Heart left ventricle (tissue), 16 donors: ENCODE measurements at regions not wholly inside any gene's neighbourhood (a gene's known extent, or its start where the extent isn't known, plus 50 kb on each side); places are given as distances from the start of the nearest gene placed in this dataset.

ENCODE experiments used
- ATAC-seq, 4 donors: fragments of 200-7000 bp; cut with Tn5 transposase; one replicate each; pipeline ENCODE4 v1.9.1; 2020 to 2022; ENCODE audit warnings: moderate library complexity in 4 of 4, mild to moderate bottlenecking in 3 of 4, moderate number of reproducible peaks in 1 of 4
- DNase-seq, 5 donors: peaks; one replicate each; pipeline ENCODE4 v3.0.0-alpha.2; 2020
- H3K27ac ChIP-seq, 12 donors: fragments of 200-600 bp; sonication (generic) in 4 of 12; one replicate each; pipeline versions ENCODE4 v1.5.0 to v1.8.0; 2016 to 2022; ENCODE audit warnings: mild to moderate bottlenecking in 2 of 12
- H3K27me3 ChIP-seq, 9 donors: fragments of 200-600 bp; sonication (generic) in 2 of 9; one replicate each; pipeline versions ENCODE4 v1.5.1 to v1.8.0; 2016 to 2022; ENCODE audit warnings: mild to moderate bottlenecking in 3 of 9
- H3K36me3 ChIP-seq, 9 donors: fragments of 200-600 bp; sonication (generic) in 2 of 9; one replicate each; pipeline versions ENCODE4 v1.5.0 to v1.8.0; 2018 to 2022; ENCODE audit warnings: mild to moderate bottlenecking in 2 of 9
- H3K4me1 ChIP-seq, 12 donors: fragments of 200-600 bp; sonication (generic) in 4 of 12; one replicate each; pipeline versions ENCODE4 v1.5.0 to v1.8.0; 2016 to 2022; ENCODE audit warnings: mild to moderate bottlenecking in 3 of 12
- H3K4me3 ChIP-seq, 12 donors: fragments of 200-600 bp; sonication (generic) in 4 of 12; one replicate each; pipeline versions ENCODE4 v1.5.0 to v1.8.0; 2017 to 2022; ENCODE audit warnings: mild to moderate bottlenecking in 9 of 12, moderate library complexity in 4 of 12
- H3K9me3 ChIP-seq, 12 donors: fragments of 200-600 bp; sonication (generic) in 4 of 12; one replicate each; pipeline versions ENCODE4 v1.5.0 to v1.8.0; 2016 to 2022; ENCODE audit warnings: mild to moderate bottlenecking in 1 of 12
- POLR2A ChIP-seq, 2 donors: fragments of 450-650 bp; IDR thresholded peaks; one replicate each; pipeline ENCODE4 v1.6.1; 2017; ENCODE audit warnings: antibody characterized with exemption in 2 of 2, mild to moderate bottlenecking in 2 of 2, moderate library complexity in 2 of 2
- WGBS, 4 donors: extraction: QIAGEN DNeasy Blood & Tissue Kit in 2 of 4; methylation state at CpG; one replicate each; pipeline versions ENCODE4 v1.1.5 to v1.1.7; 2013 to 2018; 5-methylcytosine and 5-hydroxymethylcytosine counted together
- intact Hi-C, 10 donors: fragments of 100-400 bp; cut with DNase I; formaldehyde crosslinking; loops; one replicate each; pipeline versions ENCODE4 v1.11.1 to v1.14.2; 2022
- TF ChIP-seq, protein P1 (sequence below), 12 donors: fragments of 200-600 bp; sonication (generic) in 4 of 12; IDR thresholded peaks; one replicate each; pipeline versions ENCODE4 v1.5.0 to v1.8.0; 2018 to 2022; ENCODE audit warnings: antibody characterized with exemption in 12 of 12, mild to moderate bottlenecking in 5 of 12
- donor health status: ischemic (EF 13 %, LVEDD 7.1; RV severe dilation, severe dysfunction).
- donor health status: healthy with polysubstance abuse.
- donor health status: DM: no; HTN: yes; CAD: no.
- donor health status: DM: no; HTN: no; CAD: no.
- donor health status: ischemic (EF 25% LVEDD 6.9; RV normal size, moderate dysfunction).
- donor health status: ischemic (EF 25% LVEDD 5.7; RV mildly dilated, moderate dysfunction).
- donor health status: healthy.
- donor health status: DM: yes; HTN: yes; CAD: no.
- donor health status: ischemic (EF 35%, LVEDD 5.7; RV mildly dilated, moderate dysfunction).
- donor health status: nonischemic (EF 11% LVEDD 7.7; RV severe dilation, severe dysfunction).
- donor health status: DM: yes; HTN: yes; CAD: no.
- donor health status: PGD.
- donor health status: ischemic (EF 29% LVEDD 5.4; RV normal size, mild dysfunction).
- donor health status: nonischemic (EF 23%, LVEDD 6.1; RV moderate dilation, normal function).

DNA sequence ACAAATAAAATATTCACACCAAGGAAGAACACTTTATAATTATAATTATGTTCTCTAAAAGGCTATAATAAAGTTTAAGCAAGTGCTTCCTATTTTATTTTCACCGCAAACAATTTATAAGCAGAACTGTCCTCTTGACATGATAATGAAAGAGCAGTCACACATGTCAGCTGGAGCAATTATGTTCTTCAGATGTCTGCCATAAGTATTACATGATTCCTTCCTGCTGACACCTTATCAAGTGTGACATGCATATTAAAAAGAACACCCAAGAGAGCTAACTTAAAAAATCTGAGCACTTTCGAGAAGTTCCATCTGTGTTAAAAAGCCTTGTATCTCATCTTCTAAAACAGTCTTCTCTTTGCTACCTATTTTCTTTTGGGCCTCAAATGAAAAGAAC, 249.5 kb downstream of the SQOR start:
- 73 to 78% (median 75%) methylated on average over 2 of the region's 2 CpGs for WGBS, 4 donors
- intact Hi-C loops: no loop called here
- peak overlapping the region in 1 of 12 donors; percentile 39 for H3K27ac ChIP-seq
- DNase-seq (no peak), ATAC-seq (no peak)
- peaks cover 0 to 12% (median 0%) of the 10 kb centered on the region in 12 donors for H3K4me1 ChIP-seq
- no peaks in the 10 kb centered on the region for H3K36me3 ChIP-seq
- H3K27me3 ChIP-seq: no peaks in the 10 kb centered on the region
- H3K9me3 ChIP-seq: peaks cover 0 to 3% (median 0%) of the 10 kb centered on the region in 12 donors
- TF ChIP-seq POLR2A (IDR thresholded peaks at IDR 0.05): no peak
- TF ChIP-seq, protein P1, sequence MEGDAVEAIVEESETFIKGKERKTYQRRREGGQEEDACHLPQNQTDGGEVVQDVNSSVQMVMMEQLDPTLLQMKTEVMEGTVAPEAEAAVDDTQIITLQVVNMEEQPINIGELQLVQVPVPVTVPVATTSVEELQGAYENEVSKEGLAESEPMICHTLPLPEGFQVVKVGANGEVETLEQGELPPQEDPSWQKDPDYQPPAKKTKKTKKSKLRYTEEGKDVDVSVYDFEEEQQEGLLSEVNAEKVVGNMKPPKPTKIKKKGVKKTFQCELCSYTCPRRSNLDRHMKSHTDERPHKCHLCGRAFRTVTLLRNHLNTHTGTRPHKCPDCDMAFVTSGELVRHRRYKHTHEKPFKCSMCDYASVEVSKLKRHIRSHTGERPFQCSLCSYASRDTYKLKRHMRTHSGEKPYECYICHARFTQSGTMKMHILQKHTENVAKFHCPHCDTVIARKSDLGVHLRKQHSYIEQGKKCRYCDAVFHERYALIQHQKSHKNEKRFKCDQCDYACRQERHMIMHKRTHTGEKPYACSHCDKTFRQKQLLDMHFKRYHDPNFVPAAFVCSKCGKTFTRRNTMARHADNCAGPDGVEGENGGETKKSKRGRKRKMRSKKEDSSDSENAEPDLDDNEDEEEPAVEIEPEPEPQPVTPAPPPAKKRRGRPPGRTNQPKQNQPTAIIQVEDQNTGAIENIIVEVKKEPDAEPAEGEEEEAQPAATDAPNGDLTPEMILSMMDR (IDR thresholded peaks at IDR 0.05): no peak
- H3K4me3 ChIP-seq: no peak overlapping the region

DNA sequence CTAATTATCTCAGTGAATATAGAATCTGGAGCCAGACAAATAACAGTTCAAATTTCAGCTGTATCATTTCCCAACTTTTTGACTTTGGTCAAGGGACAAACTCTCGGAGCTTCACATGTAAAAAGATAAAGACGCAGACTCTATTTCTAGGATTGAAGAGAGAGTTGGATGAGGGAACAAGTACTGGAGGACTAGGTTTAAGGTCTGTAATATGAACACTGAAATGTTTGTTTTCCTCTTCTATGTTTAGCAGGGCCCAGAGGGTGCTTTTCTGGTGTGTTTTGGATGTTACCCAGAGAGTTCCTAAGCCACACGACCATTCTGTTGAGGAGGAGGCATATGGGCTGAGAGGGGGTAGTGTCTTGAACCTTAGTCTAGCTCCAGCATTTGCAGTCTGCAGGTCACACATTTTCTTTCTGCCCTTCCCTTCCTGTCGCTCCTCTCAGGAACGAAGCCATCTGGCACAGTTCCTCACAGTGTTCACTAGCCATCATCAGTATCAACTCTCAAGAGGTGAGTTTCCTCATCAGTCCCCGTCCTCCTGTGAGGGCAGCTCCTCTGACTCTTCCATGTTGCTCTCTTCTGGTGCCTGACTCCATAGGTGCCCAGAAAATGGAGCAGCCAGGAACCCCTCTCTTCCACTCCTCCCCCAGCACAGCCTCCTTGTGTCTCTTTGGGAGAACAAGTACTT, 250.1 kb downstream of the SQOR start:
- intact Hi-C loops: no loop called here
- ATAC-seq (peak in 1 of 4 donors; percentile 24), DNase-seq (peak in 1 of 5 donors; percentile 30)
- peaks cover 0 to 12% (median 0%) of the 10 kb centered on the region in 12 donors for H3K4me1 ChIP-seq
- no peaks in the 10 kb centered on the region for H3K27me3 ChIP-seq
- H3K36me3 ChIP-seq: no peaks in the 10 kb centered on the region
- H3K9me3 ChIP-seq: peaks cover 0 to 3% (median 0%) of the 10 kb centered on the region in 12 donors
- H3K4me3 ChIP-seq: no peak overlapping the region
- 48 to 60% (median 54%) methylated on average over 6 of the region's 6 CpGs for WGBS, 4 donors
- peak overlapping the region in 1 of 12 donors; percentile 39 for H3K27ac ChIP-seq
- TF ChIP-seq POLR2A (IDR thresholded peaks at IDR 0.05): no peak
- TF ChIP-seq, protein P1 (IDR thresholded peaks at IDR 0.05): no peak

DNA sequence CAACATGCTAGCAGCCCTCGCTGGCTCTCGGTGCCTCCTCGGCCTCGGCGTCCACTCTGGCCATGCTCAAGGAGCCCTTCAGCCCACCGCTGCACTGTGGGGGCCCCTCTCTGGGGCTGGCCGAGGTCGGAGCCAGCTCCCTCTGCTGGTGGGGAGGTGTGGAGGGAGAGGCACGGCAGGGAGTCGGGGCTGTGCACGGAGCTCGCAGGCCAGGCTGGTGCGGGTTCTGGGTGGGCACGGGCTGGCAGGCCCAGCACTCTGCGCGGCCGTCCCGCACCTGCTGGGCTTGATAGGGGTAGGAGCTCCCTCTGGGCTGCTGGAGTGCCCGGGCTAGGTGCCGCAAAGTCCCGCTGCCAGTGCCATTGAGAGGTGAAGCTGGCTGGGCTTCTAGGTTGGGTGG, 251.0 kb downstream of the SQOR start:
- ATAC-seq (no peak), DNase-seq (no peak)
- 92 to 98% (median 96%) methylated on average over 11 to 21 of the region's 21 CpGs for WGBS, 4 donors

DNA sequence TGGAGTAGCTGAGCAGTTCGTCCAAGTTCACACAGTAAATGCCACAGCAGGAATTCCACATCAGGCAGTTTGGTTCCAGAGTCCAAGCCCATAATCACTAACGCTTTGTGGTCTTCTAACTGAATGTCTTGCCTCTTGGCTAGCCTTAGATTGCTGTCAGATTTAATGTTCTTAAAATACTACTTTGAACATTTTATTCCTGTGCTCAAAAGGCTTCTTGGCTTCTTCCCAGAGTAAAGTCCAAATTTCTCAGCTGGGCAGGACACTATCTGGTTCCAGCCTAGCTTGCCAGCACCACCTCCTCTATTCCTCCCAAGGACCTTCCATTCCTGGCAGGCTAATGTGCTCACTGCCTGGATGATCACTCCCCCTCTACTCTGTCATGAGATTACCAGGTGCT, 256.9 kb downstream of the SQOR start:
- H3K27me3 ChIP-seq: no peaks in the 10 kb centered on the region
- H3K36me3 ChIP-seq: no peaks in the 10 kb centered on the region
- intact Hi-C loops: no loop called here
- H3K27ac ChIP-seq: no peak overlapping the region
- 34 to 44% (median 41%) methylated on average over 2 of the region's 2 CpGs for WGBS, 4 donors
- DNase-seq: peak in 1 of 5 donors; percentile 49
- peaks cover 0 to 11% (median 0%) of the 10 kb centered on the region in 12 donors for H3K4me1 ChIP-seq
- no peak overlapping the region for H3K4me3 ChIP-seq
- peaks cover 0 to 3% (median 0%) of the 10 kb centered on the region in 12 donors for H3K9me3 ChIP-seq
- TF ChIP-seq POLR2A (IDR thresholded peaks at IDR 0.05): no peak
- TF ChIP-seq, protein P1 (IDR thresholded peaks at IDR 0.05): no peak
- ATAC-seq: peak; percentile 68 to 94 (median 78)

More for the DNA sequence above, 251.0 kb downstream of the SQOR start:
- intact Hi-C loops: no loop called here
- Histone ChIP-seq H3K27ac (no peak overlapping the region), H3K4me1 (peaks cover 0 to 12% (median under 1%) of the 10 kb centered on the region in 12 donors), H3K9me3 (peaks cover 0 to 3% (median 0%) of the 10 kb centered on the region in 12 donors), H3K4me3 (no peak overlapping the region), H3K36me3 (no peaks in the 10 kb centered on the region), H3K27me3 (no peaks in the 10 kb centered on the region)
- TF ChIP-seq, protein P1 (IDR thresholded peaks at IDR 0.05): no peak
- no peak for TF ChIP-seq POLR2A (IDR thresholded peaks at IDR 0.05)
